DMS153 treated with DMSO at 0.1 percent for 48 hours (cell line): ENCODE measurements at regions not wholly inside any gene's neighbourhood (a gene's known extent, or its start where the extent isn't known, plus 50 kb on each side); places are given as distances from the start of the nearest gene placed in this dataset.

Experiments
- DNase-seq: peaks from one replicate; lab custom pipeline; 2025; ENCODE audit not compliant: unreplicated experiment; lab: John Stamatoyannopoulos, UW

DNA sequence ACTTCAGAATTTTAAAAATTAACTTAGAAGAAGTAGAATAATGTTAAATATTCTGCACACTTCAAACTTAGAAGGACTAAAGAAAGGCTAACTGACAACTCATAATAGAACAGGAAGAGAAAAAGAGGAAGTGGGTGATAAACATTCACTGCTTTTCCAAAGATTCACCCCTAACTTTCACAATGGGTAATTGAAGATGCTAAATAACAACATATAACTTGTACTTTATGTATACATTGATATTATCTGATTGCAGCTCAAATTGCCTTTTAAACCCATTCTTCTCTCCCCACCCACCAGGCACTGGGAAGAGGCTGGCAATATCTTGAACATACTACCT, 376.6 kb downstream of the EFNA5 start:
- DNase-seq, result no peak

DNA sequence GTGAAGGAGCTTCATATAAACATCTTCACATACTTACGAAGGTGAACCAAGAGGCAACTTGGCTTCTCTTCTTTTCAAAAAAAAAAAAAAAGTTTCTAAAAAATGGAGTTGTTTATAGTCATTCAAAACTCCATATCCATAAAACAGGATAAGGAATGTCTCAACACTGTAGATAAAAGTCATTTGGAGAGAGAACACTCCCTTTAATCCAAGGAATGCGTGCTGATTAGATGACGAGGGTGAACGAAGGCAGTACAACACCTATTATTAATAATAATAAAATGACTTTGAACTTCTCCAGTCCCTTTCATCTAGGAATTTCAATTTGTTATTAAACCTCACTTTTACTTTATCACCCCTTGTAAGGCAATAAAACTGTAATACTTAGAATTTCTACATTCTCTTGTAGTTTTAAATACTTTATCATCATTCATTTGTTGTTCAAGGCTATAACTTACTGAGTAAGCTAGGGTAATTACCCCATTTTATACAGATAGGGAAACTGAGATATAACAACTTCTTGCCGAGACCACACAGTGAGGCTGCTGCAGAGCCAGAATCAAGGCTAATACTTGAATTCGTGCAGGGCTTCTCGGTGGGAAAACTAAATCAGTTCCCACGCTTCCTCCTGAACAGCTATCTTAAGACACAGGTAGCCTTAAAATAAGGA, 377.1 kb downstream of the EFNA5 start:
- no peak for DNase-seq

DNA sequence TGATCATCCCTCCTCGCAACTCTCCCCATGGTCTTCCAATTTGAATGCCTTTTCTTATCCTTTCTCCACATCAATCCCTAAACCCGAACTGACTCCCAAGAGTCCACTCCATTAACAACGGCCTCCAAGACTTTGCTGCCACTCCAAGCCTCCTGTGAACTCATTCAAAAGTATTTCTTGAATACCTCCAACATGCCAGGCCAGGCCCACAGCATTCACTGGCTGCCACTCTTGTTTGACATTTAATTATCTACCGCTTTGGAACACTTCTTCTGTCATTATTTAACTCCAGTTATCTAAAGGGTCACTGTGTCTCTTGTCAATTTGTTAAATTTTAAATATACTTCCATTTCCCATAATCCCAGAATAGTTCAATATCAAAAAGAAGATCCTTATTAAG, 378.9 kb downstream of the EFNA5 start:
- DNase-seq, result no peak

DNA sequence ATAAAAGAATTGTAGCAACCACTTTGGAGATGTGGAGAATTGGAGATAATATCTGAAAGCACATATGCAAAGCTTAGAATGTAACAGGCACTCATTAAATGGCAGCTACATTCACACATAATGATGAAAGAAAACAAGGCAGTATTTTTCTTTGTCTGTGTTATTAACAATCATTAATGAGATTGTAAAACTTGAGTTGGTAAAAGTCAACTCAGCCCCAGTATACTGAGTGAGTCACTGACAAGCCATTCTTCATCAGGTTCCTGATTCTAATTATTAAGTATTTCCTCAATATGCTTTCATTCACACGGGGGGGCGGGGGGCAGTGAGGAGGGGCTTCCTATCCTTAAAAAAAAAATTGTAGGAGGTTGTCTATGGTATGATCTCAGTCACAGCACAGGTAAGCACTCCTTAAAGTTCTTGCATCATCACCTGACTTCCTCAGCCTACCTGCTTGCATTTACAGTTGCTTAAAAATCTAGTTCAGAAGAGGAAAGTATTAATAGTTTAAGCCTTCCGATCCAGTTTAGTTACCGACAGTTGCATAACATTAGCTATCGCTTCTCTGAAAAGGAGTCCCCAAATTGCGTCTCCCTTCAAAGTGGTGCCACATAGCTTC, 379.8 kb downstream of the EFNA5 start:
- no peak for DNase-seq

- no peak for DNase-seq
These were observed 381.6 kb downstream of the EFNA5 start for GRCh38 chr5:107289030-107289714.

DNA sequence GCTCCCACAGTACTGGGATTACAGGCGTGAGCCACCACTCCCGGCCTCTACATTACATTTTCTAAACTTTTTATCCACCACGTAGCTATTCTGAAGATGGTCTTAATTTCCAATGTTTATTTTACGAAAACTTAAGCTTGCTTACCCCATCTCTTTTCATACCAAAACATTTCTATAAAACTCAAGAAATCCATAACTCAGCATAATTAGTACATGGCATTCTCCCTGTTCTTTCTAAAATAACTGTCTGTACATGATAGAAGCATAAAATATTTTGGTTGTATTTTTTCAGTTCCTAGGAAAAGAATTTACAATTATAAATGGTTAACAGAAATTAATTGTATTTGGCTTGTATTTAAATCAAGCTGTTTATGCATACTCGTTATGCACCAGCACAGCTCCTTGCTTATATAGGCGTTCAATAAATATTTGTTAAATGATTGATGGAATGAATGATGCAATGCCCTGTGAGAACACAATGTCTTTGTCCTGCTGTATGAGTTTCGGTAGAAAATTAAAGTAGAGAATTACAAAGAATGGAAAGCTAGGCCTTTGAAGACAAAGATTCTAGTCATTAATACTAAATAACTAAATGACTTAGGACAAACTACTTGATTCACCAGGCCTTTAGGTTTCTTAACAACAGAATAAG, 384.2 kb downstream of the EFNA5 start:
- no peak for DNase-seq

DNA sequence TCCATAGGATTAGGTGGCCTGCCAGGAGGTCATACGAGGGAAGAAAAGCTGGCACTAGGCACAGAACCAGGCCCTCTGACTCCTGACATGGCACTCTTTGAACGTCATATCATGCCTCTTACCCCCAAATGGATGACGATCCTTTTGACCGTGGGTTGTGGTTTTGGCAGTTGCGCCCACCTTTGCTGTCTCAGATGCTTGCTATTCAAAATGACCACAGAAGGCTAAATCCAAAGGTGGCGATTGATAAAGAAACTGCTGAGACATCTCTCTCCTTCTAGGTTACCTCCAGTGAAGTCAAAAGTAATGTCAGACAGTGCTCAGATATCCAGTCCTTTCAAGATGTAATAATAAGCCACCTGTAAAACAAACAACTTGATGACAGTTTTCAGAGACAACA, 385.0 kb downstream of the EFNA5 start:
- DNase-seq, result no peak

- no peak for DNase-seq
These were observed 385.8 kb downstream of the EFNA5 start for GRCh38 chr5:107284822-107285525.

DNA sequence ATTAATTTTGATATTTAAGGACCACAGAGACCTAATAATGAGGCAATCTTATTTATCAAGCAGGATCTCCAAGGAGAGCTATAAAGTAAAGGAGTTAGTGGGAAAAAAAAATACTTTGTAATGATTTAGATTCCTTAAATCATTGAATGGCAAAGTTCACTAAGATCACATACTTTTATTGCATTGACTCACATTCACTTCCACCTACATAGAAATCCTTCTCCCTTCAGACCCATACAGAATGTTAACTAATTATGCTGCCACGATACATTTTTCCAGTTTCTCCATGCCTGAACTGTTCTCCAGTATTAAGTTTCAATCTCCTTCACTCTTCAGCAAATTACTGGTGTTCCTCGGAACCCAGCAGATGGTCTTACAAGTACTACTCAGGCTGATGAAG, 388.7 kb downstream of the EFNA5 start:
- no peak for DNase-seq

GRCh38 chr5:107278774-107279173, 392.0 kb downstream of the EFNA5 start:
- no peak for DNase-seq

DNA sequence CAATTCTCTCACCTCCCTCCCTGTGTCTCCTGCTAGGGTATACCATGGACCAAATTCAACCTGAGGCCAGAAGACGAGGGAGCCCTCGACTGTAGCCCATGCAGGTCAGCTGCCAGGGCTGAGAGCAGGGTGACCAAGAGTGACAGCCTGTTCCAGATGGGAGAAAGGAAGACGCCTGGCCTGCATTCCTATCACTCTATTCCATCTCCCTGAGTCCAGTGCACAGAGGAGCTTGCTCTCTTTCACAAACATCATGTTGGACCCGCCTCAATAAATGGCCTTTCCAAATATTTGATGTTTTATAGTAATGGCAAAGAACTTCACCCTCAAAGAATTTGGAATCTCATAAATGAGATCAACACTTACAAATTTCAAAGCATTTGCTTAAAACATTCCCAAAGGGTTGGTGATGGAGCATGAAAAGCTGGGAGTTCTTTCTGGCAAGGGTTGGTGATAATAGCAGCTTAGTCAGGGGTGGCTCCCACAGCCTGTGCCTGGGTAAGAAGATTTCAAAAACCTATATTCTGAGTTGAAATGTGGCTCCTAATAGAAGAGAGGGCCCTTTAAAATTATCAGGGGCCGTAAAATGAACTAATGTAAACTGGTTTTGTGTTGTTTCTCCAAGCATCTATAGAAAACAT, 393.1 kb downstream of the EFNA5 start:
- DNase-seq, result no peak

DNA sequence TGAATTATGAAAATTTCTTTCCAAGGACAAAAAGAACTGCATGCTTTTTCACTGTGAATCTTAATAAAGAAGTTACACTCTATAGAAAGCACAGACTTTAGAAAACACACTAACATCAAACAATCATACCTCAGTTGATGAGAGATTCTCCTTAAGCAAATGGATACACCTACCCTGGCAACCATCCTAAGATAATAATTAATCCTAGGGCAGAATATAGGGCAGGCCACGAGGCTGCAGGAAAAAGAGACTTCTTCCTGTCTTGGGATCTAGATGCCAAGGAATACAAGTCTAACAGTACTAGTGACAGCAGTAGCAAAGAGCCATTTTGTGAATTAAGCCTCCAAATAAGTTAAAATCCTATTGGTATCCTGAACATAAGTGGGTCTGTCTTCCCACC, 395.4 kb downstream of the EFNA5 start:
- DNase-seq, result no peak

- DNase-seq, result no peak
These were observed 396.2 kb downstream of the EFNA5 start for GRCh38 chr5:107274571-107274970.

- no peak for DNase-seq
These were observed 397.8 kb downstream of the EFNA5 start for GRCh38 chr5:107272954-107273353.

GRCh38 chr5:107272509-107272908, 398.2 kb downstream of the EFNA5 start:
- no peak for DNase-seq

DNA sequence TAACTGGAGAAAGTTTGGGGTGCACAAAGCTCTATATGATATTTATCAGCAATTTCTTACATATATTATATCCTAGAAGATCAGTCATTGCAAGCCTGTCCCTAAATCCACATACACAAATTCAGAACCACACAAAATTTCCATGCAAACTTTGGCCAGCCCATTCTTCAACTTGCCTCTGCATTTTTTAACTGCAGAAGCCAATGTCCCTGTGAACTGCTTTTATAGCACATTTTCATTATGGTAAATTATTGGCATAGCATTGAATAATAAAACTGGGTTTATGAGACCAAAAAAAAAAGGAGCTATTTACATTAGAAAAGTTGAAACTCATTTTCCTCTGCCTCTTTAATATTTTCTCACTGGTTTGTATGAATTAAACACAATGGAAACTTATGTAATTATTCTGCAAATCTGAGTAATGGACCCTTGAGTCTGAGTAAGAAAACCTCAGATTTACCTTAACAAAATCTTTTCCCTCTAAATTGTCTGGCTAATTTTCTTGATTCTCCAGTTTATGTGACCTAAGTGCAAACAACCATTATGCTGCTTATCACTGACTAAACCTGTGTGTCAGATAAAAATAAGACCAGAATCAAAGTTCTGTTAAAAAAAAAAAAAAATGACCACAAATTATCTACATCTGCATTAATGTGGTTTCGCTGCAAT, 398.9 kb downstream of the EFNA5 start:
- no peak for DNase-seq

DNA sequence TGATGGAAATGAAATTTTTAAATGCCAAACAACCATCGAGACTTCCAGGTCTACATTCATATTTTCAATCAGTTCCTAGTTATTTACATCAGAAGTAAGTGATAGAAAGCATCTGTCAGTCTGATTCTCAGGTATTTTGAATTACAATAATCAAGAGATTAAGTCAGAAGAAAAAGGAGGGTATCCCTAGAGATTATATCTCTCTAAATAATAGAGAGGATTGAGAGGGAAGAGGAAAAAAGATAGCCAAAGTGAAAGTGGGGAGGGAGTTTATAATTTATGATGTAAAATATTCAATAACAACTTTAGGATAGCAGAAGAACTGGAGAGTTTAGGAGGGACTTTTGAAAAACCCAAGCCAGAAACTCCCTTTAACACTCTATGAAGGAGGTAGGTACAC, 400.2 kb downstream of the EFNA5 start:
- no peak for DNase-seq

DNA sequence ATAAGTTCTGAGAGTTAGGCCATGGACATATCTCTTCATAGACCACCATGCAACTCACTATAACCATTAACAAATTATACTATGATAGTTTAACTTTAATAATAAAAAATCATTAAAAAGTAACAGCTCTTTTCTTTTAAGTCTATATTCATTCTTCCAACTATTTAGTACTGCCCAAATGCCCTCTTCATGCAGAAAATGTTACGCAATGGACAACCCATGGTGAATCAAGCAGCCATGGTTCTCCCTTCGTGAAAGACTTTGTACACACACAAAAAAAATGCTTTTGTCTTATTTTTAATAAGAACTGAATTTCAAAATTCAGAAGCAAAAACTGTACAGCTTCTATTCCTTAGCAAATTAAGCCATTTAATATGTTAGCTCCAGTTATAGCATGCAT, 401.1 kb downstream of the EFNA5 start:
- no peak for DNase-seq

GRCh38 chr5:107269256-107269655, 401.5 kb downstream of the EFNA5 start:
- no peak for DNase-seq

GRCh38 chr5:107268241-107268640, 402.5 kb downstream of the EFNA5 start:
- no peak for DNase-seq
